B cell (primary cell): ENCODE measurements at regions not wholly inside any gene's neighbourhood (a gene's known extent, or its start where the extent isn't known, plus 50 kb on each side); places are given as distances from the start of the nearest gene placed in this dataset.

ENCODE experiments used
- ATAC-seq: fragments of 200-7000 bp; cut with Tn5 transposase; one replicate; pipeline ENCODE4 v1.10.0; 2021; ENCODE audit warnings: low read depth, mild to moderate bottlenecking, moderate number of reproducible peaks, moderate library complexity
- CTCF ChIA-PET: fragments of 350-600 bp; sonication (Branson Sonifier 250); formaldehyde crosslinking; loops from one replicate; lab custom pipeline; 2021; ENCODE audit warnings: antibody characterized with exemption, inconsistent platforms; lab: Charles Lee
- POLR2A ChIA-PET: fragments of 350-600 bp; sonication (Branson Sonifier 250); formaldehyde crosslinking; loops from one replicate; lab custom pipeline; 2021; ENCODE audit warnings: antibody characterized with exemption; lab: Charles Lee
- DNase-seq: peaks from one replicate; pipeline ENCODE4 v3.0.0; 2013
- H2AFZ ChIP-seq: 2 replicates; pipeline ENCODE4 v1.6.1; 2012; ENCODE audit warnings: mild to moderate bottlenecking, low read depth, low read length; ENCODE audit not compliant: insufficient read depth, poor library complexity, severe bottlenecking
- H3K27ac ChIP-seq, 2 donors: 1 replicate in 1 of 2; 2 replicates in 1 of 2; pipeline ENCODE4 v1.5.1; 2012 to 2013; ENCODE audit warnings: low read length in 2 of 2, mild to moderate bottlenecking in 2 of 2, moderate library complexity in 1 of 2
- H3K27me3 ChIP-seq, 4 experiments: fragments of 200-600 bp in 1 of 4; sonication (generic) in 1 of 4; replicated peaks in 1 of 4; 1 replicate in 2 of 4; 2 replicates in 2 of 4; pipeline versions ENCODE4 v1.6.1 to v1.7.0; 2013 to 2016; ENCODE audit warnings: low read length in 3 of 4, mild to moderate bottlenecking in 2 of 4, mixed read lengths in 1 of 4, moderate library complexity in 1 of 4; ENCODE audit not compliant: insufficient read depth in 4 of 4, control insufficient read depth in 3 of 4; ENCODE audit errors: control extremely low read depth in 1 of 4
- H3K36me3 ChIP-seq, 2 experiments: replicated peaks in 1 of 2; 1 replicate in 1 of 2; 2 replicates in 1 of 2; pipeline versions ENCODE4 v1.6.1 to v1.7.1; 2013; ENCODE audit warnings: low read length in 1 of 2; ENCODE audit not compliant: insufficient read depth in 2 of 2, control insufficient read depth in 1 of 2; ENCODE audit errors: control extremely low read depth in 1 of 2, extremely low read depth in 1 of 2
- H3K4me1 ChIP-seq, 2 donors: fragments of 200-600 bp in 1 of 2; sonication (generic) in 1 of 2; 1 replicate in 1 of 2; 2 replicates in 1 of 2; pipeline versions ENCODE4 v1.5.1 to v1.6.1; 2013 to 2017; ENCODE audit warnings: low read length in 2 of 2; ENCODE audit not compliant: control insufficient read depth in 2 of 2, insufficient read depth in 2 of 2
- H3K4me2 ChIP-seq: replicated peaks from 2 replicates; pipeline ENCODE3; 2012; ENCODE audit warnings: mild to moderate bottlenecking, low read depth, low read length; ENCODE audit not compliant: poor library complexity, severe bottlenecking
- H3K4me3 ChIP-seq, 5 experiments: fragments of 200-600 bp in 1 of 5; sonication (generic) in 1 of 5; 1 replicate in 3 of 5; 2 replicates in 2 of 5; pipeline versions ENCODE4 v1.5.1 to v1.7.0; 2011 to 2016; ENCODE audit warnings: low read length in 4 of 5, mild to moderate bottlenecking in 4 of 5, low read depth in 2 of 5, control low read depth in 1 of 5, moderate library complexity in 1 of 5; ENCODE audit not compliant: insufficient read depth in 1 of 5; ENCODE audit errors: control extremely low read depth in 1 of 5, extremely low read depth in 1 of 5
- H3K79me2 ChIP-seq: fragments of 200-600 bp; sonication (generic); one replicate; pipeline ENCODE4 v1.6.0; 2016; ENCODE audit warnings: low read length; ENCODE audit not compliant: control insufficient read depth, insufficient read depth
- H3K9ac ChIP-seq: fragments of 200-600 bp; sonication (generic); 2 replicates; pipeline ENCODE4 v1.6.1; 2017; ENCODE audit warnings: mild to moderate bottlenecking, low read length, moderate library complexity
- H3K9me3 ChIP-seq, 3 donors: one replicate each; pipeline versions ENCODE4 v1.6.1 to v1.7.1; 2013; ENCODE audit warnings: low read length in 2 of 3; ENCODE audit not compliant: control insufficient read depth in 2 of 3, insufficient read depth in 1 of 3; ENCODE audit errors: control extremely low read depth in 1 of 3
- H4K20me1 ChIP-seq: 2 replicates; pipeline ENCODE4 v1.6.0; 2012; ENCODE audit warnings: mild to moderate bottlenecking, low read length; ENCODE audit not compliant: insufficient read depth, control insufficient read depth, poor library complexity, severe bottlenecking
- H3K27ac Mint-ChIP-seq: one replicate; pipeline ENCODE4 v1.8.0; 2021; ENCODE audit warnings: mixed read lengths
- H3K27me3 Mint-ChIP-seq: one replicate; pipeline ENCODE4 v1.8.0; 2021; ENCODE audit warnings: mixed read lengths
- H3K4me1 Mint-ChIP-seq: one replicate; pipeline ENCODE4 v1.8.0; 2021; ENCODE audit warnings: mixed read lengths
- H3K4me3 Mint-ChIP-seq: one replicate; pipeline ENCODE4 v1.8.0; 2021; ENCODE audit warnings: mixed read lengths
- H3K9me3 Mint-ChIP-seq: one replicate; pipeline ENCODE4 v1.8.0; 2022; ENCODE audit warnings: mixed read lengths; ENCODE audit not compliant: insufficient read depth
- CTCF ChIP-seq: fragments of 200-600 bp; IDR thresholded peaks from one replicate; pipeline ENCODE4 v1.8.0; 2022; ENCODE audit warnings: antibody characterized with exemption, mild to moderate bottlenecking
- EZH2 ChIP-seq: IDR thresholded peaks from 2 replicates; pipeline ENCODE4 v1.6.1; 2012; ENCODE audit warnings: borderline replicate concordance, low read depth, mild to moderate bottlenecking, moderate library complexity, low read length; ENCODE audit not compliant: insufficient read depth, poor library complexity, severe bottlenecking
- WGBS: methylation state at CpG from one replicate; pipeline ENCODE4 v1.1.5; 2013; ENCODE audit warnings: missing lambda C conversion rate; ENCODE audit not compliant: insufficient coverage; 5-methylcytosine and 5-hydroxymethylcytosine counted together
- intact Hi-C: fragments of 100-400 bp; cut with micrococcal nuclease; formaldehyde crosslinking; loops from one replicate; pipeline ENCODE4 v1.10.0; 2022

GRCh38 chr7:67696878-67697277 is 700.2 kb downstream of the TYW1 start:
- no peaks in the 10 kb centered on the region for H3K27me3 ChIP-seq
- H3K4me1 Mint-ChIP-seq, result no peaks in the 10 kb centered on the region
- no peak for DNase-seq
- H3K36me3 ChIP-seq, result no peaks in the 10 kb centered on the region
- no peak for ATAC-seq
- H3K27me3 Mint-ChIP-seq, result no peaks in the 10 kb centered on the region
- intact Hi-C loops, result no loop called here
- no peak overlapping the region for H3K9ac ChIP-seq
- H2AFZ ChIP-seq, result no peak overlapping the region
- no peaks in the 10 kb centered on the region for H3K4me1 ChIP-seq
- no peak overlapping the region for H3K4me3 Mint-ChIP-seq
- peaks cover 0 to 10% (median 0%) of the 10 kb centered on the region in 3 donors for H3K9me3 ChIP-seq
- no peak overlapping the region for H3K4me2 ChIP-seq
- POLR2A ChIA-PET, result no interaction called here
- H3K4me3 ChIP-seq, result no peak overlapping the region
- CTCF ChIA-PET, result no interaction called here
- no peak overlapping the region for H3K27ac ChIP-seq
- no peak for TF ChIP-seq EZH2
- TF ChIP-seq CTCF, result no peak
- H3K79me2 ChIP-seq, result no peaks in the 10 kb centered on the region
- WGBS, result 70% methylated on average over 2 of the region's 7 CpGs
- H4K20me1 ChIP-seq, result no peaks in the 10 kb centered on the region
- H3K27ac Mint-ChIP-seq, result no peak overlapping the region
- H3K9me3 Mint-ChIP-seq, result peaks cover 9% of the 10 kb centered on the region

GRCh38 chr7:67698354-67698753 is 701.7 kb downstream of the TYW1 start:
- Histone ChIP-seq H3K27ac (no peak overlapping the region), H3K9me3 (peaks cover 0 to 10% (median 0%) of the 10 kb centered on the region in 3 donors), H3K27me3 (no peaks in the 10 kb centered on the region), H3K9ac (no peak overlapping the region), H4K20me1 (no peaks in the 10 kb centered on the region), H2AFZ (no peak overlapping the region), H3K4me3 (no peak overlapping the region), H3K4me1 (no peaks in the 10 kb centered on the region), H3K4me2 (no peak overlapping the region), H3K36me3 (no peaks in the 10 kb centered on the region), H3K79me2 (no peaks in the 10 kb centered on the region)
- POLR2A ChIA-PET, result no interaction called here
- Mint-ChIP-seq H3K4me1 (no peaks in the 10 kb centered on the region), H3K4me3 (no peak overlapping the region), H3K27ac (no peak overlapping the region), H3K27me3 (no peaks in the 10 kb centered on the region), H3K9me3 (peaks cover 9% of the 10 kb centered on the region)
- intact Hi-C loops, result no loop called here
- ATAC-seq (no peak), DNase-seq (no peak)
- CTCF ChIA-PET, result interaction anchor here (0.8 kb wide), 1 partner anchor 12 kb away, joined by 3 read pairs; no protein-coding TSS in a partner anchor
- no peak for TF ChIP-seq CTCF
- no peak for TF ChIP-seq EZH2
- 87% methylated on average over 3 of the region's 6 CpGs for WGBS
